GM23248 (cell line): ENCODE measurements at regions not wholly inside any gene's neighbourhood (a gene's known extent, or its start where the extent isn't known, plus 50 kb on each side); places are given as distances from the start of the nearest gene placed in this dataset.

Experiments used
- EZH2 ChIP-seq: fragments of 200-600 bp; sonication (generic); IDR thresholded peaks from 2 replicates; pipeline ENCODE4 v1.6.1; 2018; ENCODE audit warnings: antibody characterized with exemption, mild to moderate bottlenecking; ENCODE audit not compliant: insufficient read depth, poor library complexity, severe bottlenecking
- EZH2phosphoT487 ChIP-seq: fragments of 200-600 bp; sonication (generic); IDR thresholded peaks from 2 replicates; pipeline ENCODE4 v1.6.1; 2018; ENCODE audit warnings: antibody characterized with exemption, moderate library complexity, mild to moderate bottlenecking, low read depth; ENCODE audit not compliant: insufficient read depth

- TF ChIP-seq EZH2 = no peak
- TF ChIP-seq EZH2phosphoT487 = no peak
Observed at GRCh38 chr3:164612751-164613150, 465.5 kb downstream of the SI start.
